ENCODE measurements at regions not wholly inside any gene's neighbourhood (a gene's known extent, or its start where the extent isn't known, plus 50 kb on each side); places are given as distances from the start of the nearest gene placed in this dataset.

GRCh38 chr1:55500601-55501000 lies 285.4 kb upstream of the USP24 start:
- TF ChIP-seq ATOH8 (CRISPR knock-in tag; IDR thresholded peaks at IDR 0.05; ENCODE audit: low read depth) (no peak), E2F6 (IDR thresholded peaks at IDR 0.05; ENCODE audit: borderline replicate concordance, low read depth) (no peak), HOXB5 (CRISPR knock-in tag; IDR thresholded peaks at IDR 0.05) (no peak), CBX8 (IDR thresholded peaks at IDR 0.05) (no peak), CEBPB (IDR thresholded peaks at IDR 0.05) (no peak)
- ChIA-PET POLR2A (no interaction called here), CTCF (no interaction called here)
- Histone ChIP-seq H3K27ac (peak overlapping the region in 1 of 2 experiments; percentile 48; a peak in 3 of 6 replicates), H3K9me3 (no peaks in the 10 kb centered on the region), H3K4me3 (no peak overlapping the region), H3K4me1 (peaks cover 25% of the 10 kb centered on the region), H3K4me2 (no peak overlapping the region)
- WGBS (ENCODE audit: missing lambda C conversion rate): 93% methylated on average over 6 of the region's 6 CpGs
- no peak for FAIRE-seq
- DNase-seq (ENCODE audit: low read depth in 1 of 2, low spot score in 1 of 2): no peak
- no peak for ATAC-seq

GRCh38 chr1:55490547-55490946 lies 275.4 kb upstream of the USP24 start:
- Histone ChIP-seq H3K4me2 (no peak overlapping the region), H3K27ac (peak overlapping the region in 1 of 2 experiments; percentile 44; a peak in 1 of 6 replicates), H3K9me3 (no peaks in the 10 kb centered on the region), H3K4me1 (no peaks in the 10 kb centered on the region), H3K4me3 (no peak overlapping the region)
- no peak for DNase-seq (ENCODE audit: low read depth in 1 of 2, low spot score in 1 of 2)
- POLR2A ChIA-PET: no interaction called here
- TF ChIP-seq REST (IDR thresholded peaks at IDR 0.05) (no peak), FOSB (CRISPR knock-in tag; IDR thresholded peaks at IDR 0.05) (no peak), RFX5 (IDR thresholded peaks at IDR 0.05) (no peak), MAZ (IDR thresholded peaks at IDR 0.05; ENCODE audit: borderline replicate concordance, low read depth, low read length) (no peak), KDM1A (IDR thresholded peaks at IDR 0.05; ENCODE audit: low read depth) (no peak), SMC3 (IDR thresholded peaks at IDR 0.05) (no peak), ESRRA (IDR thresholded peaks at IDR 0.05; ENCODE audit: borderline replicate concordance, low read length) (no peak)
- 9% methylated on average over 1 of the region's 1 CpG for WGBS (ENCODE audit: missing lambda C conversion rate)
- ATAC-seq: no peak
- CTCF ChIA-PET: interaction anchor here (0.9 to 1.5 kb wide), 2 partner anchors 15 to 17 kb away, joined by 3 to 4 read pairs; no protein-coding TSS in a partner anchor
- FAIRE-seq: no peak

GRCh38 chr1:55484173-55484572 lies 269.0 kb upstream of the USP24 start:
- H3K4me1 ChIP-seq: 0 out of 3 replicates have a peak, but pooled peaks cover 5% of the 10 kb centered on the region
- peak overlapping the region in 1 of 2 experiments; percentile 52; a peak in 1 of 6 replicates for H3K27ac ChIP-seq
- WGBS (ENCODE audit: missing lambda C conversion rate): 96% methylated on average over 1 of the region's 1 CpG
- FAIRE-seq (no peak), ATAC-seq (peak in 1 of 2 experiments; percentile 33; a peak in 2 of 6 replicates), DNase-seq (ENCODE audit: low read depth in 1 of 2, low spot score in 1 of 2) (no peak)
- no peaks in the 10 kb centered on the region for H3K9me3 ChIP-seq
- no peak overlapping the region for H3K4me3 ChIP-seq
- no peak overlapping the region for H3K4me2 ChIP-seq
- ChIA-PET POLR2A (no interaction called here), CTCF (interaction anchor here (1.8 kb wide), 1 partner anchor 14 kb away, joined by 4 read pairs; no protein-coding TSS in a partner anchor)
- TF ChIP-seq RNF2 (IDR thresholded peaks at IDR 0.05; ENCODE audit: borderline replicate concordance, low read depth): no peak
- no peak for TF ChIP-seq ZFP36 (IDR thresholded peaks at IDR 0.05; ENCODE audit: borderline replicate concordance, partially characterized antibody)
- no peak for TF ChIP-seq PBX3 (IDR thresholded peaks at IDR 0.05)
- TF ChIP-seq KDM1A (IDR thresholded peaks at IDR 0.05; ENCODE audit: low read depth): no peak
- no peak for TF ChIP-seq ELK1 (IDR thresholded peaks at IDR 0.05; ENCODE audit: low read depth, low read length)
- no peak for TF ChIP-seq JUN (IDR thresholded peaks at IDR 0.05)
- TF ChIP-seq MAX (IDR thresholded peaks at IDR 0.05): no peak
- TF ChIP-seq E2F6 (IDR thresholded peaks at IDR 0.05; ENCODE audit: borderline replicate concordance, low read depth): no peak
- no peak for TF ChIP-seq CTCF (IDR thresholded peaks at IDR 0.05)
- TF ChIP-seq ATOH8 (CRISPR knock-in tag; IDR thresholded peaks at IDR 0.05; ENCODE audit: low read depth): no peak
- no peak for TF ChIP-seq NFE2L2 (conservative IDR thresholded peaks at IDR 0.05; ENCODE audit: low read length)
- TF ChIP-seq FOSL2 (IDR thresholded peaks at IDR 0.05): no peak
- no peak for TF ChIP-seq FOSL2 (CRISPR knock-in tag; IDR thresholded peaks at IDR 0.05)
